NCI-H1436 treated with DMSO at 0.1 percent for 48 hours (cell line): ENCODE measurements at regions not wholly inside any gene's neighbourhood (a gene's known extent, or its start where the extent isn't known, plus 50 kb on each side); places are given as distances from the start of the nearest gene placed in this dataset.
"Not testable (repeated sequence)": the region's sequence is repeated elsewhere in the genome, so short reads cannot be mapped to it uniquely, and the experiment has no call there.

Source experiments
- DNase-seq: peaks from one replicate; lab custom pipeline; 2025; lab: John Stamatoyannopoulos, UW

DNA sequence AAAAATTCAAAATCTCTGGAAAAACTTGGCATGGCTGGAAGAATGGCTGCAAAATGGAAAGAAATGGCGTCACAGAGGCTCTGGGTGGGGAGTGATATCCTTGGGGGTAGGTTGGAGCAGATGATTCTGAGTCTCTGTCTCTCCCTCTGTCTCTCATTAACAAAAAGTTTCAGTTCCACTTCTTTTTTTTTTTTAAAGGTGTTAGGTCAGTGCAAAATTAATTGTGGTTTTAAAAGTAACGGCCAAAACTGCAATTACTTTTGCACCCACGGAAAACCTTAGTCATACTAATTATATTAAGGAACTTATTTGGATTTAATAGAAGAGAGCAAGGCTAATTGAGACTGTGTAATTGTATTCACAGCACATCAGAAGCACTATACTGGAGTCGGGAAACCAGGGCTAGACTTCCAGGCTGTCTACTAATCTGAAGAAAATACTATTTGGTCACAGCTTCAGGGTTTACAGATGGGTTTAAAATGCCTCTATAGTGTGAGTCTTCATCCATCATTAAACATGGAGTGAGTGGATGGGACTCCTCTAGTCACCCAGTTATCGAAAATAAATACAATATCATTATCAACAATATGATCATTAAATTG, 289.1 kb upstream of the PLD5 start:
- no peak for DNase-seq

DNA sequence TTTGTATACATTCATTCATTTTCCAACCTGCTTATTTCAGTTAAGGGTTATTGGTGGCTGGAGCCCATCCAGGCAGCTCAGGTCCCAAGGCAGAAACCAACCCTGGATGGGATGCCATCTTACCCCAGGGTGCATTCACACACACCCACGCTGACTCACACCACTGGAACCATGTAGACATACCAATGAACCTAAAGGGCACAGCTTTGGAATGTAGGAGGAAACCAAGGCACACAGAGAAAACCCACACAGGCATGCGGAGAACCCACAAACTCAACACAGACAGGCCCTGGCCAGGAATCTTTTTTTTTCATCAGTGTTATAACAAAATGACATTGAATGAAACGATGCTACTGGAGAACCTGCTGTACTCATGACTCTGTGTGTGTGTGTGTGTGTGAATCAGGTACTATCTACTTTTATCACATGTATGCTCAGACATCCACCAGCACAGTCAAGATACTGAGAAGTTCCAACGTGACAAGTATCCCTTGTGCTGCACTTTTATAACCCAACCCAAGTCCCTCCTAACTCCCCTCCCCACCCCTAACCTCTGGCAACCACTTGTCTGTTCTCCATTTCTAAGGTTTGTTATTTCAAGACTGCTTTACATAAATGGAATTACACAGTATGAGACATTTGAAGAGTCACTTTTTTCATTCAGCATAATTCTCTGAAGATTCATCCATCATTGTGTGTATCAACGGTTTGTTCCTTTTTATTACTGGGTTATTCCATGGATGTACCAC, 286.8 kb upstream of the PLD5 start:
- no peak for DNase-seq

DNA sequence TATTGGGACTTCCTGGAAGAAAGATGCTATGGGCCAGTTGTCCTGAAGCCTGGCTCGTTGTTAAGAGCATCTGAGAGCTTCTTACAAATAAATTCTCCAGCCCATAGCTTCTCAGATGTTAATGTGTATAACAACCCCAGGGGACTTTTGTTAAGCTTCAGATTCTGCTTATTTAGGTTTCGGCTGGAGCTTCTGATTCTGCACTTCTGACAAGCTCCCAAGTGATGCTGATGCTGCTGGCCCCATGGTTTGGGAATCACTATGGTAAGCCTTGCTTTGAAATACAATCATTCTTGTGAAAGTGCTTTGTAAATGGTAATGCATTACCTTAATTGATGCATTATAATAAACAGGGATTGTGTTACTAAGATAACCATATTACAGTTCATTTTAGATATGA, 281.8 kb upstream of the PLD5 start:
- no peak for DNase-seq

DNA sequence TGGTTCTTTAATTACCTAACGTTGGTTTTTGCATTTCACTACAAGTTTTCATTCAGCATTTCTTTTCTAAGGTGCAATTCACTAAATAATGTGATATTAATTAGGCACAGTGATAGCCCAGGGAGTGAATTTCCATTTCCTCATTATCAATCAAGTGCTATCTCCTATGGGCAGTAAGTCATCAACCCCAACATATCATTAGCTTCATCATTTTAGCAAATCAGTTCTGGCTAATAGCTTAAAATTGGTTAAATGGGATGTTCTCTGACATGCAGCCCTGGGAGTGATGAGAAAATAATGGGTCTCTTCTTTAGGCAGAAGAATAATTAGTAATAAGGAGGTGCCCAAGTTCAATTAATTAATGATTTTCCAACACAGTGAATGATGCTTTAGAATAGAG, 280.9 kb upstream of the PLD5 start:
- DNase-seq: not testable (repeated sequence)

DNA sequence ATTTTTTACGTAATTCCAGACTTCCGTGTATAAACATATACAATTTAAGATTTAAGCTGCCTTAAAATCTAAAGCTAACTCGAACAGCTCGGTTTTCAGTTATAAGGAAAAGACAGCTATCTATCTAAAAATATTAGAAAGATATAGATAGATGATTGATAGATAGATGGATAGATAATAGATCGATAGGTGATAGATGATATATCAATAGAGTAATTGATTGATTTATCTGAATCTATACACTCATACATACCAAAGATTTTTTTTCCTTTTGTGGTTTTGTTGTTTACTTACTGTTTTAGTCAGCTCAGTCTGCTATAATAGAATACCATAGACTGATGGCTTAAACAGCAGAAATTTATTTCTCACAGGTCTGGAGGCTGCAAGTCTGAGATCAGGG, 278.5 kb upstream of the PLD5 start:
- DNase-seq: no peak

DNA sequence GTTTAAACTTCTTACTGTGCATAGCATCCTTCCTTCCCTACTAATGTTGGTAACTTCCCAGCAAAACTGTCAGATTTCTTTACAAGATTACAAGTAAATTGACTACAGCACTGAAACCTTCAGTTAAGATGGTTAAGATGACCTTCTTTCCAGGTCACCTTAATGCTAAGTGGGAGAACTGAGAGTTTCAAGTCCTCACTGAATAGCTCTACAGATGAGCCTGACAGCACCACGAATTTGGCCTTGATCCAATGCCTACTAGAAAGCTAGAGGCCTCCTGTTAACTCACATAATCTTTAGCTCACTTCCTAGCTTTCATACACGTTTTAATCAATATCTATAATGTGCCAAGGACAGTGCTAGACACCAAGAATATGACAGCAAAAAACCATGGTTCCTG, 276.0 kb upstream of the PLD5 start:
- DNase-seq: no peak

DNA sequence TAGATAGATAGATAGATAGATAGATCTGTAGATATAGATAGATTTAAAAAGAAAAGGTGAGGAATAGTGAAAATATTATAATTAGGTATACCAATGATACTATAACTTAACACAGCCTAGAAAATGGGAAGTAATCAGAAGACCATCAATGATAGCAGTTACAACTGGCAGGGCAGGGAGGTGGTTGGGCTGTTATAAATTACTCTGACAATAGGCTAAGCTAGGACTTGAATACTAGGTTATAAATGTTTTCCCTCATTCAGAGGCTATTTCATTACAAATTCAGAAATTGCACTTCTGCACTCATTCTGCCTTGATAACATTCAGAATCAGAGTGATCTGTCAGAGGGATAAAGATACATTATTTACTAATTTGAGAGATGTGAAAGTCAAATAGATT, 273.4 kb upstream of the PLD5 start:
- DNase-seq: no peak

DNA sequence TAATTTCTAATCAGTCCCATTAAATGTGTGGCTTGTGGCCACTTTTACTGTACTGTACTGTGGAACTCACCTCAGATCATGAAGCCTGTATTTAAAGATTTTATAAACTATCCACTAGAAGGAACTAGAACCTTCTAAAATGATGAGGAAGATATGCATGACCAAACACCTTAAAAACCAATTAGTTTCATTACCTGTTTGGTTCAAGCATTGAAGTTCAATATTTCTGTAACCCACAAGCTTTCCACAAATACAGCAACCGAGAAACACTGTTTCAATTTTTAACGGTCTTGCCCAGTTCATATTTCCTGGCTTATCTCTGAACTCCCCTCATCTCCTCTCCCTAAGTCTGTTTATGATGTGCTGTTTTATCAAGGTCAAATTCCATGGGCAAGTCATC, 264.3 kb upstream of the PLD5 start:
- no peak for DNase-seq

DNA sequence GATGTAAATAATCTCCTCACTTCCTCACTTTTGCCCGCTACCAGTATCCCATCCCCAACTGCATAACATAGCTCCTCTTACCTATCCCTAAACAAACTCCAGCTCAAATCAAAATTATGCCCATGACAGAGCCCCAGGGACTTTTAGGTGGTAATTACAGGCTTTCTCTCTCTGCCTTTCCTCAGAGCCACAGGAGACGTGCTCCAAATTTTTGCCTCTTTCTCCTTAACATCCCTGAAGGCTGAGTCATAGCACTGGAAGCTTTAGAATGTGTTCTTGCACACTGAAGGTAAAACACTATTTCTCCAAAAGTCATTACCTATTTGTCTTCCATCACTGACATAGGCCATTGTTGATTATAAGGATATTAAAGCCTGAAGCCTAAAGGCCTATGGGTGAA, 263.5 kb upstream of the PLD5 start:
- DNase-seq: no peak

DNA sequence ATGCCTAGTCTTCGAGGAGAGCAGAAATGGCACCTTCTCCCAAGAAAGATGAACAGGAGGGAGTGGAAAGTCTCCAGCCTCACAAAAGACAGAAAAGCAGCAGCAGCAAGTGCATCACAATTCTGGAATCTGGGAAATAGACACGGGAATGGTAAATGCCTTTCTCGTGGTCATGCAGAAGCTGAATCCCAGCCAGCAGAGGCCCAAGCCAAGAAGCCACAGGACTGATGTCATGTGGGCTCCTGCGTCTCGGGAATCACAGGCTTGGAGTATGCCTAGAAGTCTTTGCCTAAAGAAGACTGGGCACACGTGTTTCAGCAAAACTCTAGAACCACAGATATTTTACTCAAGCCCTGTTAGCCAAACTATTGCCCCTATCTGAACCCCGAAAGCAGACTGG, 260.3 kb upstream of the PLD5 start:
- no peak for DNase-seq

DNA sequence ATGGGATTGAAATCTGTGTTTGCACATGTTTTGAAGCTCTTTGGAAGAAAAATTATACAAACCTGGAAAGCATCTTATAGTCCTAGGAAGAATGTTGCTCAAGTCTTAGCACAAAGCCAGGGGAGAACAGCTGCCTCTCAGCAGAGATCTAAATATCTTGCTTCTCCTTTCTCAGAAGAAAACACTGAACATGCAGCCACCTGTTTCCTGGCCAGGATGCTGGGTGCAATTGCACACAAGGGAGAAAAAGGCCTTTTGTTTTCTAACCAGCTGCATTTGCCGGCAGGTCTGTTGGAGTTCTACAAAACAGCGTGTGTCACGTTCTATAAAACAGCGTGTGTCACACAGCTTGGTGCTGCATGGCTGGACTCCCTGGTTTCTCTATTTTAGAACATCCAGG, 259.6 kb upstream of the PLD5 start:
- DNase-seq: peak; percentile 60

DNA sequence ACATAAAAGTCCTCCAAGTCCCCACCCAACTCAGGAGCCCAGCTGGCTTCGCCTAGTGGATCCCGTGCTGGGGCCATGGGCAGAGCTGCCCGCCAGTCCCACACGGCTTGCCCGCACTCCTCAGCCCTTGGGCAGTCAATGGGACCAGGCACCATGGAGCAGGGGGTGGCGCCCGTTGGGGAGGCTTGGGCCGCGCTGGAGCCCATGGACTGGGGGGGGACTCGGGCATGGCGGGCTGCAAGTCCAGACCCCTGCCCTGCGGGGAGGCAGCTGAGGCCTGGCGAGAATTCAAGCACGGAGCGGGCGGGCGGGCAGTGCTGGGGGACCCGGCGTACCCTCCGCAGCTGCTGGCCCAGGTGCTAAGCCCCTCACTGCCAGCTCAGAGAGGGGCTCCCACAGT, 249.8 kb upstream of the PLD5 start:
- DNase-seq: no peak

DNA sequence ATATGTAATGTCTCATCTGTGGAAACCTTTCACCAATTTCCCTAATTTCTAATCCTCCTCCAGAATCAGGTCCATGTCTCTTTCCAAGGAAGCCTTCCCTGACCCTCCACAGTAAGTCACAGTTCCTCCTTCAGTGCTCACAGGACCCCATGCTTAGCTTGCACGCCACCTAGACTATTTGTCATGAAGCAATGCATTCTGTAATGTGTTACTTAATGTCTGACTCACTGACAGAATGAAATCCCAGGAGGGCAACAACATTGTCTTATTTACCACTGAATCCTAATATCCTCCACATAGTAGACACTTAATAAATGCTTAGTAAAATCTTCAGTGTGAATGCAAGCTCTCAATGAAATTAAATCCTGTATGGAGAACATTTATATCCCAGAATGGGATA, 245.9 kb upstream of the PLD5 start:
- no peak for DNase-seq

DNA sequence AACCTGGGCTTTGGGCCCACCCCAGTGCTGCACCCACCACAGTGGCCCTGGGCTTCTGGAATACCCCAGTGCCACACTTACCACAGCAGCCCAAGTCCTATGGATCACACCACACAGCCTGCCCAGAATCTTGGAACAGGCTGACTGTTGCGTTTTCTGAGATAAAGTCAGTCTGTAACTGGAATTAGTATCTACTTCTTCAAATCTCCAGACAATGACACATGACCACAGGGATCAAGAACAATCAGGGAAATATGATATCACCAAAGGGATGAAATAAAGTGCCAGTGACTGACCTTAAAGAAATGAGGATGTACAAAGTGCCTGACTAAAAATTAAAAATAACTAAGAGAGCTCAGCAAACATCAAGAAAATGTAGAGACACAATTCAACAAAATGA, 239.7 kb upstream of the PLD5 start:
- no peak for DNase-seq

DNA sequence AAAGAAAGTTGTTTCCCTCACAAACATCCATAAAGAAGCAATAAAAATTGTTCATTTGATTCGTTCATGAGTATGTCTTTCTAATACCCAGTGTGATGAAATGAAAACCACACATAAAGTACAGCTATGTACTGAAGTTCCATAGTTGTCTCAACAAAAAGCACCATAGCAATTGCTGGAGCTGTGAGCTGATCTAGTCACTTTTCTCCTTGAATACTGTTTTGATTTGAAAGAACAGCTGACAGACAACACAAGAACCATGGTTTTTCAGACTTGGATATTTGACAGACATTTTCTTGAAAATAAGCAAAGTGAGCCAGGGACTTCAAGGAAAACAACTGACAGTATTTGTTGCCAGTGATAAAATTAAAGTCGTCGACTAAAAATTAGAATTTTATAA, 237.1 kb upstream of the PLD5 start:
- no peak for DNase-seq

DNA sequence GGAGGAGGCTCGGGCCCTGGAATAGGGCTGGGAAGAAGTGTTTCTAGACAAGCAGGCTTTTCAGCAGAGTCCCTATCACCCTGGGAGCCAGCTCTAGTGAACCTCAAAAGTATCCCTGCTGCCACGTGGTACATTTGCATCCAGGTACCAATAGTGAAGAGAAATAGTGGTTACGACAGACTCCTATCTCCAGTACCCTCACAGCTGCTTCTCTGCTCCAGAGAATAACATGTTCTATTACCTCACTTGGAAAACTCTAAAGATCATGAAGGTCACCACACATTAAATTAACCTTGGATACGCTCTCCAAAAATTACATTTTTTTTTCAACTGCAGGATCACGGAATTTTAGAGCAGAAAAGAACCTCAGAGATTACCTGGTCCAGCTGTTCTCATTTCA, 230.4 kb upstream of the PLD5 start:
- DNase-seq: no peak

DNA sequence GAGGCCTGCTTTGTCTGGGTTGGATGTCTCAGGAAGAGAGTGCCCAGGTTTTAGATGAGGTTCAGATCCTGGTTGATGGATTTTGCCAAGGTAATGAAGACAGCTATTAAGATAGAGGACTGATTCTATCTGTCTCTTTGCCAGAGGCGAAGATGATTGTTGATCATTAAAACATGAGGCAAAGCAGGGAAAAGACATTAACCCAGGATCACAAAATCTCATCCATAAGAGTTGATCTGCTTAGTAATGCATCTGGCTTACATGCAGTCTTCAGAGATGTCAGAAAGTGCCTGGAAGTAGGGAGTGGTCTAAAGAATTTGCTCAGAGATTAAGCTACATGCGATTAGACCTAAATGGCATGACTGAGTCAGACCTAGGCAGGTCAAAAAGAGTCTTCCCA, 229.6 kb upstream of the PLD5 start:
- DNase-seq: no peak

DNA sequence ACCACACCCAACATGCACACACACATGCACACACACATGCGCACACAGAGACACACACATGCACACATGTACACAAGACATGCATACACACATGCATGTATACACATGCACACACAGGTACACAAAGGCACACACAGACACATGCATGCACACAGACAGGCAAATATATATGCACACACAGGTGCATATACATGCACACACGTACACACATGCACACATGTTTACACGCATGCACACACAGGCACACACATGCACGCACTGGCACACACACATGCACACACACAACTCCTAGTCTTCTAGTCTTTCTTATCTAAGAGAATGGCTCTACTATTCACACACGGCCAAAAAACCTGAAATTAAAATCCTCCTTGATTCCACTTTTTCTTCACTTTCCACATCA, 222.7 kb upstream of the PLD5 start:
- DNase-seq: no peak

DNA sequence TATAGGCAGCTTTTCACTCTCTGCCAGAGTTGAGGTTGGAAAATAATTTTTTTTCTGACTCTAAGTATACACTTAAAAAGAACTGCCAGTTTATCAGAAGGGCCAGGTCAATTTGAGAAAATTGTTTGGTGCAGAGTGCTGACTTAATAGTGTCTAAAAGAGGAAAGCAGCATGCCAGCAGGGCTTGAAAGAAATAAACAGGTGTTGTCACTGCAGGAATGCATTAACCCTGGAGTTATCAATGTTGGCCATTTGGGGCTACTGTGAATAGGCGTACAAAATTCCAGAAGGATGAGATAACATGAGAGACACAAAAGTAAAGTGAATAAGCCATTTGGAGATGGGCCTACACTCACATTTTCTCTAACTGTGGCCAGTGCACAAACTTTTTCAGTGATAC, 220.6 kb upstream of the PLD5 start:
- no peak for DNase-seq

DNA sequence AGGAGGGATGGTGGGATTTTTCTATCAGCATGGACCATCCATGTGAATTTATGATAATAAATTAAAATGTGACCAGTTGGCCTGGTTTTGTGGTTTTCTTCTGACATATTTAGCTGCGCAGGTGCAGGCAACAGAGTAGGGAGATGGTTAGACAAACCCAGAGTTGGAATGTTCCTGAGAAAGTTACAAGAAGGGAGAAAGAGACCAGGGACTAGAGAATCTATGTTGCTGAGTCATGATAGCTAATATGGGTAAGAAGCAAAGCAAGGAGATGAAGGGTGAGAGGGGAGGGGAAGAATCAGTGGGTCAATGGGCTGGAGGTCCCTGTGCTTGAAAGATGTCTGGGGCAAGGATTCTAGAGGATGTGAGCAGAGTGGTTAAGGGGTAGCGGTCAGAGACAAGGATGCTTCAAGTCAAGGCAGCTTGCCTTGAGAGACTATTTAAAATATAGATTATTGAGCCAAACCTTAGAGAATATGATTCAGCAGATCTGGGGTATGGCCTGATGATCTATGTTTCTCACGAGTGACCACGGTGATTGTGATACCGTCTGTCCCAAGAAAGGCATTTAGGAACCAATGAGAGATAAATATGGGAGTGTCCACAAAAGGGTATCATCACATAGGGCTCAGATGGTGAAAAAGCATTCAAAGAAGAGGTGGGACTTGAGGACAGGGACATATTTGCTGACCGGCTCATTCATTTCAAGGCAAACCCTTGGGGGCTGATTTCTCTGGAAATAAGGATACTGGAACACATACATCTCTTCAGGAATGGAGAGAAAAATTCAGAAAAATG, 219.7 kb upstream of the PLD5 start:
- DNase-seq: no peak

DNA sequence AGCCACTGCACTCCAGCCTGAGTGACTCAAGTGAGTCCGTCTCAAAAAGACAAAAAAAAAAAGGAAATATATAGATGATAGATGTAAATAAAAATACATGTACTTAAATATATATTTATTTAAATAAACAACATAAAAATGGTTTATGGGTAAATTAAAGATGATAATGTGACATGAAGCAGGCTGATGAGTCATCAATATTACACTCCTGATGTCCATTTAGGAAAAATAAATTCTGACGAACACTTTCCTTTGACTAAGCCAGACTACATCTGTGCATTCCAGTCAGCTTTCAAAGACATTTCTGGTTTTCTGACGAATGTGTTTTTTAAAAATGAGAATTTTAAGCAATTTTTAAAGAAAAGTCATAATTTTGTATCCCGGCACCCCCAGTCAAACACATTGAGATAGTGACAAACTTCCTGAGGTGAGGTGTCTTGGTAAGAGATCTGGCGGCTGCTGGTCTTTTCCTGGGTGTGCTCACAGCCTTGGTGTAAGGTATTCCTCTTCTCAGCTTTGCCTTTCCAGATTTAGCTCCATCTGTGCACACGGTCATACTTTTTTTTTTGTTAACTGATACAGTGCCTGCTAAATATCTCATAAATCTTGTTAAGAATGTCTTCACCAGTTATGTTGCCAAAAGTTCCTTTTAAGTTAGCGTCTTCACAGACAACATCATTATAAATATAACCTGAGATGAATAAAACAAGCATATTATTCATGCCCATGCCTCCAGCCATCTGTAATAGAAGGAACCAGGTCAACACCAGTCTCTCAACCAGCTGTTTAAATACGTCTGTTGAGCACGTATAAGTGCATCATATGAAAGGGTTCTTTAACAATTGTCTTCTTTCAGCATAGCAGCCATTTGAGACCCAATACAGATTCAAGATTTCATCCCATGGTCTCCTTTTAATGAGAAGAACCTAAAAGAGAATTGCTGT, 214.5 kb upstream of the PLD5 start:
- no peak for DNase-seq

DNA sequence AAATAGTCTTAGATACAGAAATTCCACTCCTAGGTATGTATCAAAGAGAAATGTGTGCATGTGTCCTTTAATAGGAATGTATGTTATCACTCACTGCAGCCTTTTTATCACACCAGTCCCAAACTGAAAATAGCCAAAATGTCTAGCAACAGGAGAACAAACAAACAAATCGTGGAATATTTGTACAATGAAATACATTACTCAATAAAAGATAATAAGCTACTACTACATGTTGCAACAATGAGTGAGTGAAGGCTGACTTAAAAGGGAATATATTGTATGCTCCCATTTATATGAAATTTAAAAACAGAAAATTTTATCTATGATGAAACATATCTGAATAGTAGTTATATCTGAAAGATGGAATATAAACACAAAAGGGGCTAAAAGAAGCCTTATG, 212.1 kb upstream of the PLD5 start:
- no peak for DNase-seq
